GM12878 (cell line): ENCODE measurements at regions not wholly inside any gene's neighbourhood (a gene's known extent, or its start where the extent isn't known, plus 50 kb on each side); places are given as distances from the start of the nearest gene placed in this dataset.

Experiments used
- ATAC-seq: fragments of 200-7000 bp; cut with Tn5 transposase; 3 replicates; pipeline ENCODE4 v1.9.1; 2020; ENCODE audit warnings: mild to moderate bottlenecking, moderate library complexity
- BruUV-seq: library from RNA; stranded (reverse); fragments of 400-500 nt; replicated peaks from 2 replicates; lab custom pipeline; 2021; lab: Mats Ljungman, UMichigan
- CTCF ChIA-PET: fragments of 300-600 bp; sonication (Branson Sonifier 250); formaldehyde crosslinking; extraction: SDS; loops from one replicate; lab custom pipeline; 2021; ENCODE audit warnings: inconsistent platforms; lab: Yijun Ruan, JAX
- POLR2A ChIA-PET: fragments of 350-600 bp; formaldehyde crosslinking; extraction: SDS; loops from one replicate; lab custom pipeline; 2021; ENCODE audit warnings: inconsistent platforms; lab: Charles Lee
- RAD21 ChIA-PET: fragments of 300-600 bp; sonication (Branson Sonifier 250); formaldehyde crosslinking; loops from one replicate; lab custom pipeline; 2023; ENCODE audit warnings: antibody characterized with exemption; ENCODE audit not compliant: unreplicated experiment; lab: Charles Lee
- SMC1A ChIA-PET: fragments of 300-600 bp; sonication (Branson Sonifier 250); formaldehyde crosslinking; loops from one replicate; lab custom pipeline; 2023; ENCODE audit not compliant: unreplicated experiment, uncharacterized antibody; lab: Charles Lee
- DNase-seq: peaks from one replicate; pipeline ENCODE4 v3.0.0-alpha.2; 2011; ENCODE audit warnings: low read depth, low spot score
- FAIRE-seq: peaks from 3 replicates; lab custom pipeline; 2011; peaks lifted over from hg19 to GRCh38; lab: Jason Lieb, UNC
- H2AFZ ChIP-seq: 2 replicates; pipeline ENCODE4 v1.6.0; 2011; ENCODE audit warnings: low read depth, low read length, control low read depth; ENCODE audit not compliant: control insufficient read depth
- H3K27ac ChIP-seq: 2 replicates; pipeline ENCODE4 v1.5.1; 2011; ENCODE audit warnings: control low read depth; ENCODE audit not compliant: control insufficient read depth, insufficient read depth
- H3K27me3 ChIP-seq, 2 experiments: replicated peaks in 1 of 2; 2 replicates each; pipeline versions ENCODE4 v1.6.0 to v1.6.1; 2011; ENCODE audit warnings: low read length in 1 of 2; ENCODE audit not compliant: control insufficient read depth in 2 of 2, insufficient read depth in 2 of 2
- H3K36me3 ChIP-seq, 2 experiments: 2 replicates each; pipeline ENCODE4 v1.5.1; 2011; ENCODE audit warnings: low read length in 1 of 2; ENCODE audit not compliant: control insufficient read depth in 2 of 2, insufficient read depth in 2 of 2
- H3K4me1 ChIP-seq: 2 replicates; pipeline ENCODE4 v1.6.1; 2011; ENCODE audit warnings: mild to moderate bottlenecking, low read length, moderate library complexity, mixed read lengths; ENCODE audit not compliant: control insufficient read depth, insufficient read depth
- H3K4me2 ChIP-seq: 2 replicates; pipeline ENCODE4 v1.6.0; 2011; ENCODE audit warnings: control low read depth; ENCODE audit not compliant: control insufficient read depth, insufficient read depth
- H3K4me3 ChIP-seq: fragments of 200-600 bp; sonication (generic); 2 replicates; pipeline ENCODE4 v1.5.1; 2016
- H3K79me2 ChIP-seq: 2 replicates; pipeline ENCODE4 v1.6.0; 2011; ENCODE audit warnings: low read length; ENCODE audit not compliant: control insufficient read depth, insufficient read depth
- H3K9ac ChIP-seq: 2 replicates; pipeline ENCODE4 v1.8.0; 2011; ENCODE audit warnings: low read length, control low read depth, mixed read lengths; ENCODE audit not compliant: control insufficient read depth, insufficient read depth
- H3K9me3 ChIP-seq: replicated peaks from 3 replicates; pipeline ENCODE4 v1.5.1; 2011; ENCODE audit warnings: mild to moderate bottlenecking, low read length; ENCODE audit not compliant: control insufficient read depth, insufficient read depth
- H4K20me1 ChIP-seq: 2 replicates; pipeline ENCODE4 v1.6.0; 2011; ENCODE audit not compliant: control insufficient read depth, insufficient read depth
- E2F4 ChIP-seq: IDR thresholded peaks from 2 replicates; pipeline ENCODE4 v1.6.1; 2012; ENCODE audit warnings: low read depth, low read length, improper control_type of control experiment
- IRF4 ChIP-seq: IDR thresholded peaks from 2 replicates; pipeline ENCODE4 v1.6.1; 2011; ENCODE audit warnings: low read depth, low read length
- POU2F2 ChIP-seq: IDR thresholded peaks from 3 replicates; pipeline ENCODE4 v1.6.1; 2011; ENCODE audit warnings: low read depth, mild to moderate bottlenecking, low read length, borderline replicate concordance
- RAD51 ChIP-seq: fragments of 450-650 bp; IDR thresholded peaks from 2 replicates; pipeline ENCODE4 v1.6.1; 2016; ENCODE audit warnings: moderate library complexity, mild to moderate bottlenecking, inconsistent platforms
- RUNX3 ChIP-seq: IDR thresholded peaks from 2 replicates; pipeline ENCODE4 v1.6.1; 2012; ENCODE audit warnings: low read length, inconsistent platforms
- ZBTB40 ChIP-seq: fragments of 450-650 bp; IDR thresholded peaks from 2 replicates; pipeline ENCODE4 v1.6.1; 2016; ENCODE audit warnings: mild to moderate bottlenecking, moderate library complexity, borderline replicate concordance
- ZNF207 ChIP-seq: fragments of 450-650 bp; IDR thresholded peaks from 2 replicates; pipeline ENCODE4 v1.6.1; 2014; ENCODE audit warnings: antibody characterized with exemption, mild to moderate bottlenecking, borderline replicate concordance
- ZNF24 ChIP-seq: fragments of 450-650 bp; IDR thresholded peaks from 2 replicates; pipeline ENCODE4 v1.6.1; 2017; ENCODE audit warnings: antibody characterized with exemption, mild to moderate bottlenecking
- ZNF274 ChIP-seq: IDR thresholded peaks from one replicate; pipeline ENCODE4 v1.8.0; 2011; ENCODE audit not compliant: insufficient read length, insufficient read depth
- ZNF687 ChIP-seq: fragments of 450-650 bp; IDR thresholded peaks from 2 replicates; pipeline ENCODE4 v1.6.1; 2017; ENCODE audit warnings: mild to moderate bottlenecking, moderate library complexity
- in situ Hi-C: fragments of 300-500 bp; cut with MboI; formaldehyde crosslinking; loops from 9 replicates; pipeline ENCODE4 v1.14.3; 2018; ENCODE audit warnings: mixed read lengths
- intact Hi-C: fragments of 100-400 bp; cut with micrococcal nuclease; formaldehyde crosslinking; loops from one replicate; pipeline ENCODE4 v1.14.2; 2022; ENCODE audit not compliant: unreplicated experiment

DNA sequence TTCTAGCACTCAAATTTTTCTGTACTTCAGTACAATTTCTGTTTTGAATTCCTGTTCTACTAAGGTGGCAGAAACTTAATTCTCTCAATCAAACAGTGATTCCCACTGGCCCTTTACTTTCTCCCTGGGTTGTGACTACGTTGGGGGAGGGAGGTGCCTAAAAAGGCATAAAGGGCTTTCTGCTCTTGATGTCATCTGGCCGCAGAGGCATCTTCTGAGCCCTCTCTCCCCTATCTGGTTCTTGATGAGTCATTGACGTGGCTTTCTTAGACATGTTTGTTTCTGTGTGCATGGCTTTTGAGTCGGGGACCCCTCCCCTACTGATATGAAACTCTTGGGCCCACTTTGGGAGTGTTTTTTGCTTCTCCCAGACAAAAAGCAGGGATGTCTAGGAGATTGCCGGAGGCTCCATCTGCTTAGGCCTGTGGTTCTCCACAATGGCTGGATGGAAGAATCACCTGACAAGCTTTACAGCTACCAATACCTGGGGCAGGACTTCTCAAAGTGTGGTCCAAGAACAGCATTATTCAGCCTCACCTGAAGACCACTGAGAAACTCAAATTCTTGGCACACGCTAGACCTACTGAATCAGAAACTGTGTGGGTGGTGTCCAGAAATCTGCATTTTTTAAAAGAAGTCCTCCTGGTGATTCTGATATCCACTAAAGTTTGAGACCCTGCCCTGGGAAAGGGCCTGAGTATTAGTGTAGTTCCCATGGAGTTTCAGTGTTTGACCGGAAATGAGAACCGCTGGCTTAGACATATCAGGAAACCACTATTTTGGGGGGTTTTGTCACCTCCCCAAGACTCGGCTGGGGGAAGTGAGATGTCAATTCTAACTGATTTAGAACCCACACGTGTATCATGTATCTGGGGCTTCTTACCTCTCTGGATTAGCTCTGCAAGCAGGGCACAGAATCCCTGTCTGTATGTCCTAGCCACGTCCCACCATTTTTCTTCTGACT, 395.7 kb upstream of the PDE3A start (continued):
- TF ChIP-seq IRF4 (peak; percentile 86), RUNX3 (peak; percentile 95)

GRCh38 chr12:19978193-19978592, 390.1 kb upstream of the PDE3A start:
- RAD21 ChIA-PET, result interaction anchor here (1.0 kb wide), 1 partner anchor 10 kb away, joined by 3 read pairs; no protein-coding TSS in a partner anchor
- FAIRE-seq, result no peak
- TF ChIP-seq ZNF274, result no peak
- TF ChIP-seq RAD51, result no peak
- TF ChIP-seq ZBTB40, result no peak
- TF ChIP-seq ZNF24, result no peak
- no peak for TF ChIP-seq ZNF687
- no peak for TF ChIP-seq E2F4
- no peak for TF ChIP-seq ZNF207
- no peak for TF ChIP-seq POU2F2

More at GRCh38 chr12:19978193-19978592, 390.1 kb upstream of the PDE3A start:
- H4K20me1 ChIP-seq, result no peaks in the 10 kb centered on the region
- H3K4me1 ChIP-seq, result peaks cover 6% of the 10 kb centered on the region
- no peaks in the 10 kb centered on the region for H3K79me2 ChIP-seq
- no peak overlapping the region for H2AFZ ChIP-seq
- DNase-seq (no peak), ATAC-seq (no peak)
- H3K27ac ChIP-seq, result no peak overlapping the region
- in situ Hi-C loops, result no loop called here
- no peaks in the 10 kb centered on the region; the same call in 2 of the 3 replicates for H3K9me3 ChIP-seq
- CTCF ChIA-PET, result no interaction called here
- SMC1A ChIA-PET, result interaction anchor here (1.2 to 1.5 kb wide), 2 partner anchors 9 to 26 kb away, joined by 3 read pairs; no protein-coding TSS in a partner anchor
- H3K27me3 ChIP-seq, result no peaks in the 10 kb centered on the region
- H3K4me2 ChIP-seq, result no peak overlapping the region
- no peak overlapping the region for H3K4me3 ChIP-seq
- H3K36me3 ChIP-seq, result no peaks in the 10 kb centered on the region
- no peak overlapping the region for H3K9ac ChIP-seq
- POLR2A ChIA-PET, result no interaction called here
- no TSS peak for BruUV-seq
- intact Hi-C loops, result no loop called here
